ENCODE measurements at regions not wholly inside any gene's neighbourhood (a gene's known extent, or its start where the extent isn't known, plus 50 kb on each side); places are given as distances from the start of the nearest gene placed in this dataset.

GRCh38 chr17:6187836-6188235 lies 117.7 kb downstream of the WSCD1 start:
- no peak overlapping the region for H3K27ac Mint-ChIP-seq (ENCODE audit: unreplicated experiment)
- peaks cover 27% of the 10 kb centered on the region for H3K27me3 Mint-ChIP-seq (ENCODE audit: low read depth)
- H3K9me3 Mint-ChIP-seq (ENCODE audit: low read depth): peaks cover 7% of the 10 kb centered on the region
- H3K36me3 Mint-ChIP-seq (ENCODE audit: low read depth): no peaks in the 10 kb centered on the region
- TF ChIP-seq CTCF (IDR thresholded peaks at IDR 0.05): no peak
- H3K4me1 Mint-ChIP-seq (ENCODE audit: low read depth): no peaks in the 10 kb centered on the region
- H3K4me3 Mint-ChIP-seq (ENCODE audit: unreplicated experiment): no peak overlapping the region
- no peak for DNase-seq (ENCODE audit: low spot score)

- Mint-ChIP-seq H3K36me3 (ENCODE audit: low read depth) (no peaks in the 10 kb centered on the region), H3K27me3 (ENCODE audit: low read depth) (peaks cover 27% of the 10 kb centered on the region), H3K27ac (ENCODE audit: unreplicated experiment) (no peak overlapping the region), H3K4me3 (ENCODE audit: unreplicated experiment) (no peak overlapping the region), H3K4me1 (ENCODE audit: low read depth) (no peaks in the 10 kb centered on the region), H3K9me3 (ENCODE audit: low read depth) (peaks cover 7% of the 10 kb centered on the region)
- TF ChIP-seq CTCF (IDR thresholded peaks at IDR 0.05): no peak
- DNase-seq (ENCODE audit: low spot score): no peak
Measured at GRCh38 chr17:6186998-6187397, 116.8 kb downstream of the WSCD1 start.

- H3K36me3 Mint-ChIP-seq (ENCODE audit: low read depth): peaks cover 1% of the 10 kb centered on the region
- H3K4me3 Mint-ChIP-seq (ENCODE audit: unreplicated experiment): no peak overlapping the region
- peaks cover 36% of the 10 kb centered on the region for H3K27me3 Mint-ChIP-seq (ENCODE audit: low read depth)
- H3K9me3 Mint-ChIP-seq (ENCODE audit: low read depth): peaks cover 7% of the 10 kb centered on the region
- TF ChIP-seq CTCF (IDR thresholded peaks at IDR 0.05): no peak
- no peak overlapping the region for H3K27ac Mint-ChIP-seq (ENCODE audit: unreplicated experiment)
- H3K4me1 Mint-ChIP-seq (ENCODE audit: low read depth): no peaks in the 10 kb centered on the region
- DNase-seq (ENCODE audit: low spot score): no peak
Measured at GRCh38 chr17:6184508-6184907, 114.3 kb downstream of the WSCD1 start.

GRCh38 chr17:6179017-6179416 lies 108.8 kb downstream of the WSCD1 start:
- TF ChIP-seq CTCF (IDR thresholded peaks at IDR 0.05): no peak
- H3K4me1 Mint-ChIP-seq (ENCODE audit: low read depth): no peaks in the 10 kb centered on the region
- H3K4me3 Mint-ChIP-seq (ENCODE audit: unreplicated experiment): no peak overlapping the region
- no peak for DNase-seq (ENCODE audit: low spot score)
- peaks cover 1% of the 10 kb centered on the region for H3K36me3 Mint-ChIP-seq (ENCODE audit: low read depth)
- H3K27me3 Mint-ChIP-seq (ENCODE audit: low read depth): peaks cover 41% of the 10 kb centered on the region
- H3K27ac Mint-ChIP-seq (ENCODE audit: unreplicated experiment): no peak overlapping the region
- H3K9me3 Mint-ChIP-seq (ENCODE audit: low read depth): peaks cover 2% of the 10 kb centered on the region

- TF ChIP-seq CTCF (IDR thresholded peaks at IDR 0.05): no peak
- Mint-ChIP-seq H3K4me3 (ENCODE audit: unreplicated experiment) (no peak overlapping the region), H3K9me3 (ENCODE audit: low read depth) (no peaks in the 10 kb centered on the region), H3K27me3 (ENCODE audit: low read depth) (peaks cover 40% of the 10 kb centered on the region), H3K4me1 (ENCODE audit: low read depth) (no peaks in the 10 kb centered on the region), H3K36me3 (ENCODE audit: low read depth) (peaks cover 1% of the 10 kb centered on the region), H3K27ac (ENCODE audit: unreplicated experiment) (no peak overlapping the region)
- no peak for DNase-seq (ENCODE audit: low spot score)
Measured at GRCh38 chr17:6177941-6178694, 107.9 kb downstream of the WSCD1 start.

Data from chondrocyte (in vitro differentiated cells).